HepG2 (cell line): ENCODE measurements at regions not wholly inside any gene's neighbourhood (a gene's known extent, or its start where the extent isn't known, plus 50 kb on each side); places are given as distances from the start of the nearest gene placed in this dataset.

Experiments used
- ATAC-seq: fragments of 200-7000 bp; cut with Tn5 transposase; 3 replicates; pipeline ENCODE4 v1.9.1; 2020; ENCODE audit warnings: mild to moderate bottlenecking, moderate library complexity
- BruUV-seq: library from RNA; stranded (reverse); fragments of 400-500 nt; replicated peaks from 2 replicates; lab custom pipeline; 2021; lab: Mats Ljungman, UMichigan
- CTCF ChIA-PET: fragments of 300-600 bp; formaldehyde crosslinking; extraction: SDS; loops from one replicate; lab custom pipeline; 2021; ENCODE audit warnings: low total read pairs, inconsistent platforms, low intra/inter-chr PET ratio; lab: Yijun Ruan, JAX
- POLR2A ChIA-PET: fragments of 350-600 bp; sonication (Branson Sonifier 250); formaldehyde crosslinking; loops from one replicate; lab custom pipeline; 2020; ENCODE audit warnings: antibody characterized with exemption, inconsistent platforms; lab: Yijun Ruan, JAX
- DNase-seq: peaks from one replicate; pipeline ENCODE4 v3.0.0-alpha.2; 2015; ENCODE audit warnings: low spot score
- FAIRE-seq: peaks from 3 replicates; lab custom pipeline; 2011; peaks lifted over from hg19 to GRCh38; lab: Jason Lieb, UNC
- H2AFZ ChIP-seq: one replicate; pipeline ENCODE4 v1.6.1; 2011; ENCODE audit warnings: low read length, inconsistent platforms
- H3K27ac ChIP-seq: fragments of 300-600 bp; 3 replicates; pipeline ENCODE4 v1.8.0; 2011; ENCODE audit warnings: mixed run types, mild to moderate bottlenecking, mixed read lengths, low read length, inconsistent platforms; ENCODE audit not compliant: insufficient read depth; ENCODE audit errors: extremely low read length
- H3K27me3 ChIP-seq, 2 experiments: fragments of 200-600 bp in 1 of 2; 2 replicates in 1 of 2; 3 replicates in 1 of 2; pipeline versions ENCODE4 v1.6.0 to v1.8.0; 2011; ENCODE audit warnings: low read length in 2 of 2, mild to moderate bottlenecking in 2 of 2, moderate library complexity in 2 of 2, inconsistent platforms in 1 of 2; ENCODE audit not compliant: insufficient read depth in 2 of 2, control insufficient read depth in 1 of 2
- H3K36me3 ChIP-seq, 2 experiments: fragments of 200-600 bp in 1 of 2; replicated peaks in 1 of 2; 2 replicates in 1 of 2; 3 replicates in 1 of 2; pipeline versions ENCODE4 v1.5.1 to v1.8.0; 2011; ENCODE audit warnings: low read length in 2 of 2, inconsistent platforms in 1 of 2; ENCODE audit not compliant: insufficient read depth in 2 of 2, control insufficient read depth in 1 of 2
- H3K4me1 ChIP-seq: 2 replicates; pipeline ENCODE4 v1.5.1; 2012; ENCODE audit warnings: low read length, inconsistent platforms; ENCODE audit not compliant: insufficient read depth
- H3K4me2 ChIP-seq: 2 replicates; pipeline ENCODE4 v1.6.0; 2011; ENCODE audit warnings: low read depth, low read length, inconsistent platforms
- H3K4me3 ChIP-seq, 3 experiments: fragments of 200-600 bp in 1 of 3; sonication (generic), shearing (Covaris generic) in 1 of 3; replicated peaks in 1 of 3; 2 replicates each; pipeline ENCODE4 v1.5.1; 2011 to 2016; ENCODE audit warnings: low read length in 3 of 3, inconsistent platforms in 2 of 3, low read depth in 2 of 3, mild to moderate bottlenecking in 2 of 3, control low read depth in 1 of 3, mixed read lengths in 1 of 3; ENCODE audit not compliant: insufficient read depth in 1 of 3
- H3K79me2 ChIP-seq: one replicate; pipeline ENCODE4 v1.6.1; 2011; ENCODE audit warnings: low read length, inconsistent platforms; ENCODE audit not compliant: insufficient read depth
- H3K9ac ChIP-seq: 2 replicates; pipeline ENCODE4 v1.6.0; 2011; ENCODE audit warnings: mild to moderate bottlenecking, low read depth, low read length, inconsistent platforms; ENCODE audit not compliant: insufficient read depth
- H3K9me3 ChIP-seq: 2 replicates; pipeline ENCODE4 v1.5.1; 2012; ENCODE audit warnings: mild to moderate bottlenecking, low read length
- H4K20me1 ChIP-seq: 2 replicates; pipeline ENCODE4 v1.6.0; 2011; ENCODE audit warnings: inconsistent platforms, mild to moderate bottlenecking, low read length, moderate library complexity; ENCODE audit not compliant: insufficient read depth
- CENPT ChIP-seq: sonication (generic); formaldehyde crosslinking; IDR thresholded peaks from 2 replicates; pipeline ENCODE4 v1.8.0; 2022; ENCODE audit warnings: low read depth, mild to moderate bottlenecking, moderate library complexity, missing genetic modification reagents
- DNMT1 ChIP-seq: sonication (generic); formaldehyde crosslinking; IDR thresholded peaks from 2 replicates; pipeline ENCODE4 v1.5.1; 2020; ENCODE audit warnings: mild to moderate bottlenecking, missing genetic modification reagents
- ELF3 ChIP-seq: IDR thresholded peaks from 2 replicates; pipeline ENCODE4 v1.6.1; 2016; ENCODE audit warnings: missing genetic modification reagents, missing compliant biosample characterization
- GATAD2A ChIP-seq: IDR thresholded peaks from 2 replicates; pipeline ENCODE4 v1.6.1; 2016
- HNRNPK ChIP-seq: fragments of 200-400 bp; formaldehyde crosslinking; IDR thresholded peaks from 2 replicates; pipeline ENCODE4 v1.6.1; 2018; ENCODE audit warnings: low read length, low read depth, moderate library complexity, mild to moderate bottlenecking; ENCODE audit not compliant: poor library complexity, severe bottlenecking
- MIER2 ChIP-seq: IDR thresholded peaks from 2 replicates; pipeline ENCODE4 v1.6.1; 2016; ENCODE audit warnings: missing biosample characterization, missing genetic modification reagents
- MTF2 ChIP-seq: sonication (generic); formaldehyde crosslinking; IDR thresholded peaks from 2 replicates; pipeline ENCODE4 v1.5.0; 2020; ENCODE audit warnings: missing genetic modification reagents, borderline replicate concordance
- PLSCR1 ChIP-seq: sonication (generic); formaldehyde crosslinking; IDR thresholded peaks from 2 replicates; pipeline ENCODE4 v1.5.0; 2020; ENCODE audit warnings: missing genetic modification reagents, mild to moderate bottlenecking, borderline replicate concordance
- TOE1 ChIP-seq: sonication (generic); formaldehyde crosslinking; IDR thresholded peaks from 2 replicates; pipeline ENCODE4 v1.4.0; 2020; ENCODE audit warnings: mild to moderate bottlenecking, missing genetic modification reagents
- ZMAT5 ChIP-seq: sonication (generic); formaldehyde crosslinking; IDR thresholded peaks from 2 replicates; pipeline ENCODE4 v1.5.0; 2020; ENCODE audit warnings: mild to moderate bottlenecking, low read depth, missing genetic modification reagents, borderline replicate concordance
- ZMYM3 ChIP-seq: sonication (generic); formaldehyde crosslinking; IDR thresholded peaks from 2 replicates; pipeline ENCODE4 v1.5.1; 2020; ENCODE audit warnings: mild to moderate bottlenecking, missing genetic modification reagents
- ZNF317 ChIP-seq: sonication (generic); formaldehyde crosslinking; IDR thresholded peaks from 2 replicates; pipeline ENCODE4 v1.5.0; 2020; ENCODE audit warnings: mild to moderate bottlenecking, missing genetic modification reagents
- ZNF446 ChIP-seq: sonication (generic); formaldehyde crosslinking; IDR thresholded peaks from 2 replicates; pipeline ENCODE4 v1.5.0; 2020; ENCODE audit warnings: mild to moderate bottlenecking, missing genetic modification reagents
- ZNF513 ChIP-seq: sonication (generic); formaldehyde crosslinking; conservative IDR thresholded peaks from 2 replicates; pipeline ENCODE4 v1.5.0; 2020; ENCODE audit warnings: missing genetic modification reagents
- WGBS: methylation state at CpG from one replicate; pipeline ENCODE4 v1.1.6; 2017; ENCODE audit warnings: low lambda C conversion rate; 5-methylcytosine and 5-hydroxymethylcytosine counted together
- in situ Hi-C: cut with HindIII; loops from 2 replicates; pipeline ENCODE4 v1.10.0; 2017; ENCODE audit warnings: low pct_unique_long_range_greater_than_20kb; ENCODE audit not compliant: extremely low pct_ligation_motif_present
- intact Hi-C: fragments of 100-400 bp; cut with micrococcal nuclease; formaldehyde crosslinking; loops from one replicate; pipeline ENCODE4 v1.10.0; 2022; ENCODE audit not compliant: unreplicated experiment
- TF ChIP-seq, protein P1 (sequence below): sonication (generic); formaldehyde crosslinking; IDR thresholded peaks from 2 replicates; pipeline ENCODE4 v1.8.1; 2023; ENCODE audit warnings: mild to moderate bottlenecking, inconsistent platforms, moderate library complexity, missing genetic modification reagents, borderline replicate concordance
- TF ChIP-seq, protein P2 (sequence below): sonication (generic); formaldehyde crosslinking; IDR thresholded peaks from 2 replicates; pipeline ENCODE4 v1.8.0; 2022; ENCODE audit warnings: missing genetic modification reagents, low read depth, mild to moderate bottlenecking, borderline replicate concordance

DNA sequence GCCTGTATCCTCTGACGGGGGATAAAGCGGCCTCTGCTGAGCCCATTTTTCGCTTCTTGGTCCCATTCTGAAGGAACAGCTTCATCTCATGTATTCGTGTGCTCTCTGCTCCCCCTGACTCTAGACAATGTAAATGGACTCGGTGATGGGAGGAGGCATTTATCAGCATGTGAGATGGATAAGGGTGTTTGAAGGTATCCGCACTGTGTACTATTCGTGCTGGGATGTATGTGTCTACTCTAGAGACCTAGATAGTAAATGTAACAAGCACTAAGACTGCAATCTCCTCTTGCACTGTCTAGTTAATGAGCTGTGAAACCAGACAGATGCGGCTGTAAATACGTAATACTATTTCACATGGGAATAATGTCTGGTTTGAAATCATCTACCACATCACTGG, 134.6 kb upstream of the ARGLU1 start:
- Histone ChIP-seq H2AFZ (no peak overlapping the region), H3K9ac (no peak overlapping the region), H4K20me1 (no peaks in the 10 kb centered on the region), H3K4me2 (no peak overlapping the region), H3K4me3 (no peak overlapping the region), H3K27ac (no peak overlapping the region), H3K9me3 (no peaks in the 10 kb centered on the region), H3K27me3 (no peaks in the 10 kb centered on the region; a peak in 1 of 5 replicates), H3K36me3 (no peaks in the 10 kb centered on the region), H3K4me1 (no peaks in the 10 kb centered on the region), H3K79me2 (no peaks in the 10 kb centered on the region)
- ATAC-seq = no peak
- in situ Hi-C loops (no loop called here), intact Hi-C loops (no loop called here)
- ChIA-PET CTCF (no interaction called here), POLR2A (no interaction called here)
- no peak for TF ChIP-seq ZMYM3
- TF ChIP-seq, protein P1, sequence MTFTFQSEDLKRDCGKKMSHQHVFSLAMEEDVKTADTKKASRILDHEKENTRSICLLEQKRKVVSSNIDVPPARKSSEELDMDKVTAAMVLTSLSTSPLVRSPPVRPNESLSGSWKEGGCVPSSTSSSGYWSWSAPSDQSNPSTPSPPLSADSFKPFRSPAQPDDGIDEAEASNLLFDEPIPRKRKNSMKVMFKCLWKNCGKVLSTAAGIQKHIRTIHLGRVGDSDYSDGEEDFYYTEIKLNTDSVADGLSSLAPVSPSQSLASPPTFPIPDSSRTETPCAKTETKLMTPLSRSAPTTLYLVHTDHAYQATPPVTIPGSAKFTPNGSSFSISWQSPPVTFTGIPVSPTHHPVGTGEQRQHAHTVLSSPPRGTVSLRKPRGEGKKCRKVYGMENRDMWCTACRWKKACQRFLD (CRISPR knock-in tag) = no peak
- TF ChIP-seq ZNF446 (CRISPR knock-in tag) = no peak
- TF ChIP-seq GATAD2A = no peak
- TF ChIP-seq ZNF513 = no peak
- TF ChIP-seq TOE1 (CRISPR knock-in tag) = no peak
- no peak for TF ChIP-seq MTF2 (CRISPR knock-in tag)
- TF ChIP-seq ZMAT5 (CRISPR knock-in tag) = no peak
- TF ChIP-seq MIER2 (CRISPR knock-in tag) = no peak
- TF ChIP-seq ELF3 (CRISPR knock-in tag) = no peak
- no peak for TF ChIP-seq ZNF317 (CRISPR knock-in tag)
- TF ChIP-seq HNRNPK = no peak
- TF ChIP-seq CENPT (CRISPR knock-in tag) = no peak
- TF ChIP-seq DNMT1 (CRISPR knock-in tag) = no peak
- TF ChIP-seq, protein P2, sequence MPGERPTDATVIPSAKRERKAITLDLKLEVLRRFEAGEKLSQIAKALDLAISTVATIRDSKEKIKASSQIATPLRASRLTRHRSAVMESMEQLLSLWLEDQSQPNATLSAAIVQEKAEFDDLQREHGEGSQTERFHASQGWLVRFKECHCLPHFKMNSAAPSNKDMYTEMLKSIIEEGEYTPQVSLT (CRISPR knock-in tag) = no peak
- no peak for TF ChIP-seq PLSCR1
- DNase-seq = no peak
- no TSS peak for BruUV-seq
- no peak for FAIRE-seq
- WGBS = 53% methylated on average over 9 of the region's 9 CpGs
